Liver (tissue), 8 donors: ENCODE measurements at regions not wholly inside any gene's neighbourhood (a gene's known extent, or its start where the extent isn't known, plus 50 kb on each side); places are given as distances from the start of the nearest gene placed in this dataset.

Experiments
- DNase-seq: peaks from one replicate; pipeline ENCODE4 v3.0.0-alpha.2; 2017; ENCODE audit warnings: low spot score
- H3K27ac ChIP-seq, 2 donors: one replicate each; pipeline ENCODE4 v1.7.0; 2013; ENCODE audit warnings: inconsistent platforms in 2 of 2, low read length in 2 of 2, control low read depth in 1 of 2, low read depth in 1 of 2, mild to moderate bottlenecking in 1 of 2
- H3K27me3 ChIP-seq, 4 donors: one replicate each; pipeline versions ENCODE4 v1.6.1 to v1.7.0; 2013; ENCODE audit warnings: low read length in 3 of 4, inconsistent platforms in 1 of 4, mild to moderate bottlenecking in 1 of 4, moderate library complexity in 1 of 4; ENCODE audit not compliant: control insufficient read depth in 4 of 4, insufficient read depth in 4 of 4
- H3K36me3 ChIP-seq, 4 donors: one replicate each; pipeline versions ENCODE4 v1.6.1 to v1.7.0; 2013; ENCODE audit warnings: low read length in 3 of 4, mild to moderate bottlenecking in 3 of 4, low read depth in 1 of 4, moderate library complexity in 1 of 4; ENCODE audit not compliant: control insufficient read depth in 4 of 4, insufficient read depth in 3 of 4
- H3K4me1 ChIP-seq, 4 donors: one replicate each; pipeline versions ENCODE4 v1.6.1 to v1.7.0; 2013; ENCODE audit warnings: low read length in 3 of 4, mild to moderate bottlenecking in 3 of 4, moderate library complexity in 1 of 4; ENCODE audit not compliant: control insufficient read depth in 4 of 4, insufficient read depth in 4 of 4
- H3K4me3 ChIP-seq, 3 donors: one replicate each; pipeline versions ENCODE4 v1.6.1 to v1.7.0; 2013; ENCODE audit warnings: low read length in 3 of 3, control low read depth in 1 of 3, low read depth in 1 of 3, mild to moderate bottlenecking in 1 of 3
- H3K9ac ChIP-seq, 2 donors: one replicate each; pipeline ENCODE4 v1.7.0; 2013; ENCODE audit warnings: low read length in 2 of 2, mild to moderate bottlenecking in 2 of 2, moderate library complexity in 2 of 2, control low read depth in 1 of 2, low read depth in 1 of 2
- H3K9me3 ChIP-seq, 4 donors: one replicate each; pipeline versions ENCODE4 v1.6.1 to v1.7.0; 2013; ENCODE audit warnings: low read length in 3 of 4; ENCODE audit not compliant: control insufficient read depth in 4 of 4
- ATF3 ChIP-seq: IDR thresholded peaks from 2 replicates; pipeline ENCODE4 v1.6.1; 2016; ENCODE audit warnings: antibody characterized with exemption
- EGR1 ChIP-seq, 2 donors: IDR thresholded peaks; 2 replicates each; pipeline ENCODE4 v1.6.1; 2016 to 2018; ENCODE audit warnings: antibody characterized with exemption in 2 of 2, low read depth in 2 of 2
- FOXA1 ChIP-seq: IDR thresholded peaks from 2 replicates; pipeline ENCODE4 v1.6.1; 2016; ENCODE audit warnings: antibody characterized with exemption
- FOXA2 ChIP-seq: IDR thresholded peaks from 2 replicates; pipeline ENCODE4 v1.6.1; 2016; ENCODE audit warnings: antibody characterized with exemption
- GABPA ChIP-seq, 2 donors: IDR thresholded peaks in 1 of 2; conservative IDR thresholded peaks in 1 of 2; 2 replicates each; pipeline ENCODE4 v1.6.1; 2016; ENCODE audit warnings: antibody characterized with exemption in 2 of 2, mild to moderate bottlenecking in 1 of 2, moderate library complexity in 1 of 2
- HNF4A ChIP-seq, 2 donors: conservative IDR thresholded peaks; 2 replicates each; pipeline ENCODE4 v1.6.1; 2016; ENCODE audit warnings: antibody characterized with exemption in 2 of 2, mild to moderate bottlenecking in 2 of 2
- HNF4G ChIP-seq: IDR thresholded peaks from 2 replicates; pipeline ENCODE4 v1.6.1; 2016; ENCODE audit warnings: antibody characterized with exemption
- JUND ChIP-seq, 2 donors: IDR thresholded peaks; 2 replicates each; pipeline ENCODE4 v1.6.1; 2016; ENCODE audit warnings: antibody characterized with exemption in 2 of 2
- MAX ChIP-seq: IDR thresholded peaks from 2 replicates; pipeline ENCODE4 v1.6.1; 2016; ENCODE audit warnings: antibody characterized with exemption
- NR2F2 ChIP-seq: IDR thresholded peaks from 2 replicates; pipeline ENCODE4 v1.6.1; 2016; ENCODE audit warnings: antibody characterized with exemption
- RAD21 ChIP-seq, 2 donors: IDR thresholded peaks; 2 replicates each; pipeline ENCODE4 v1.6.1; 2016; ENCODE audit warnings: antibody characterized with exemption in 2 of 2, mild to moderate bottlenecking in 2 of 2
- RXRA ChIP-seq, 2 donors: IDR thresholded peaks; 2 replicates each; pipeline ENCODE4 v1.6.1; 2017 to 2018; ENCODE audit warnings: antibody characterized with exemption in 2 of 2, mild to moderate bottlenecking in 1 of 2
- SP1 ChIP-seq: IDR thresholded peaks from 2 replicates; pipeline ENCODE4 v1.6.1; 2018; ENCODE audit warnings: antibody characterized with exemption, mild to moderate bottlenecking
- TAF1 ChIP-seq: conservative IDR thresholded peaks from 2 replicates; pipeline ENCODE4 v1.6.1; 2016; ENCODE audit warnings: antibody characterized with exemption, mild to moderate bottlenecking
- YY1 ChIP-seq: IDR thresholded peaks from 2 replicates; pipeline ENCODE4 v1.6.1; 2016; ENCODE audit warnings: antibody characterized with exemption, mild to moderate bottlenecking
- ZBTB33 ChIP-seq: IDR thresholded peaks from 2 replicates; pipeline ENCODE4 v1.6.1; 2016; ENCODE audit warnings: antibody characterized with exemption
- WGBS: extraction: QIAGEN DNeasy Blood & Tissue Kit; methylation state at CpG from one replicate; pipeline ENCODE4 v1.1.7; 2013; 5-methylcytosine and 5-hydroxymethylcytosine counted together
- TF ChIP-seq, protein P1 (sequence below): IDR thresholded peaks from 2 replicates; pipeline ENCODE4 v1.6.1; 2016; ENCODE audit warnings: antibody characterized with exemption, mild to moderate bottlenecking
- TF ChIP-seq, protein P2 (sequence below): fragments of 150-350 bp; IDR thresholded peaks from 2 replicates; pipeline ENCODE4 v1.5.1; 2017; ENCODE audit warnings: improper control_type of control experiment, low read depth, low read length; ENCODE audit not compliant: missing input control
- donor health status: healthy.
- donor health status: healthy.
- donor health status: healthy.
- donor health status: healthy.
- donor health status: healthy.

DNA sequence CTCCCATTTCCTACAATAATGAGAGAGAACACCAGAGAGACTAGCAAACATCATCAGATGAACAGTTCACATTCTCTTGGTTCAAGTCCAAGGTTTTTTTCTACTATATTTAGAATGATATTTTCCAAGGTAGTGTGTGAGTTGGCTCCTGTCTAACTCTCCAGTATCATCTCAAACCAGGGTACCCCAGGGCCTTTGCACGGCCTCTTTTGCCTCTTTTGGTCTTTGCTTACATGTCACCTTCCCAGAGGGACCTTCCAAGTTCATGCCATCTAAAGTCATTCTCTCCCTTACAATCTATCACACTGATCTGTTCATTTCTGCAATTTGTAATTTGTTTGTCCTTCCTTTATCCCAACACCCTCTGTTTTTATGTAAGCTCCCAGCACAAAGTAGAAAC, 264.5 kb downstream of the VRK1 start:
- Histone ChIP-seq H3K4me3 (no peak overlapping the region), H3K27ac (no peak overlapping the region), H3K4me1 (no peaks in the 10 kb centered on the region), H3K9me3 (no peaks in the 10 kb centered on the region), H3K27me3 (peaks cover 0 to 3% (median 0%) of the 10 kb centered on the region in 4 donors), H3K36me3 (no peaks in the 10 kb centered on the region), H3K9ac (no peak overlapping the region)
- TF ChIP-seq RXRA (IDR thresholded peaks at IDR 0.05) (no peak), NR2F2 (no peak), ZBTB33 (no peak)
- TF ChIP-seq, protein P1, sequence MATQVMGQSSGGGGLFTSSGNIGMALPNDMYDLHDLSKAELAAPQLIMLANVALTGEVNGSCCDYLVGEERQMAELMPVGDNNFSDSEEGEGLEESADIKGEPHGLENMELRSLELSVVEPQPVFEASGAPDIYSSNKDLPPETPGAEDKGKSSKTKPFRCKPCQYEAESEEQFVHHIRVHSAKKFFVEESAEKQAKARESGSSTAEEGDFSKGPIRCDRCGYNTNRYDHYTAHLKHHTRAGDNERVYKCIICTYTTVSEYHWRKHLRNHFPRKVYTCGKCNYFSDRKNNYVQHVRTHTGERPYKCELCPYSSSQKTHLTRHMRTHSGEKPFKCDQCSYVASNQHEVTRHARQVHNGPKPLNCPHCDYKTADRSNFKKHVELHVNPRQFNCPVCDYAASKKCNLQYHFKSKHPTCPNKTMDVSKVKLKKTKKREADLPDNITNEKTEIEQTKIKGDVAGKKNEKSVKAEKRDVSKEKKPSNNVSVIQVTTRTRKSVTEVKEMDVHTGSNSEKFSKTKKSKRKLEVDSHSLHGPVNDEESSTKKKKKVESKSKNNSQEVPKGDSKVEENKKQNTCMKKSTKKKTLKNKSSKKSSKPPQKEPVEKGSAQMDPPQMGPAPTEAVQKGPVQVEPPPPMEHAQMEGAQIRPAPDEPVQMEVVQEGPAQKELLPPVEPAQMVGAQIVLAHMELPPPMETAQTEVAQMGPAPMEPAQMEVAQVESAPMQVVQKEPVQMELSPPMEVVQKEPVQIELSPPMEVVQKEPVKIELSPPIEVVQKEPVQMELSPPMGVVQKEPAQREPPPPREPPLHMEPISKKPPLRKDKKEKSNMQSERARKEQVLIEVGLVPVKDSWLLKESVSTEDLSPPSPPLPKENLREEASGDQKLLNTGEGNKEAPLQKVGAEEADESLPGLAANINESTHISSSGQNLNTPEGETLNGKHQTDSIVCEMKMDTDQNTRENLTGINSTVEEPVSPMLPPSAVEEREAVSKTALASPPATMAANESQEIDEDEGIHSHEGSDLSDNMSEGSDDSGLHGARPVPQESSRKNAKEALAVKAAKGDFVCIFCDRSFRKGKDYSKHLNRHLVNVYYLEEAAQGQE, result no peak
- WGBS, result 71% methylated on average over 1 of the region's 1 CpG
- no peak for DNase-seq

DNA sequence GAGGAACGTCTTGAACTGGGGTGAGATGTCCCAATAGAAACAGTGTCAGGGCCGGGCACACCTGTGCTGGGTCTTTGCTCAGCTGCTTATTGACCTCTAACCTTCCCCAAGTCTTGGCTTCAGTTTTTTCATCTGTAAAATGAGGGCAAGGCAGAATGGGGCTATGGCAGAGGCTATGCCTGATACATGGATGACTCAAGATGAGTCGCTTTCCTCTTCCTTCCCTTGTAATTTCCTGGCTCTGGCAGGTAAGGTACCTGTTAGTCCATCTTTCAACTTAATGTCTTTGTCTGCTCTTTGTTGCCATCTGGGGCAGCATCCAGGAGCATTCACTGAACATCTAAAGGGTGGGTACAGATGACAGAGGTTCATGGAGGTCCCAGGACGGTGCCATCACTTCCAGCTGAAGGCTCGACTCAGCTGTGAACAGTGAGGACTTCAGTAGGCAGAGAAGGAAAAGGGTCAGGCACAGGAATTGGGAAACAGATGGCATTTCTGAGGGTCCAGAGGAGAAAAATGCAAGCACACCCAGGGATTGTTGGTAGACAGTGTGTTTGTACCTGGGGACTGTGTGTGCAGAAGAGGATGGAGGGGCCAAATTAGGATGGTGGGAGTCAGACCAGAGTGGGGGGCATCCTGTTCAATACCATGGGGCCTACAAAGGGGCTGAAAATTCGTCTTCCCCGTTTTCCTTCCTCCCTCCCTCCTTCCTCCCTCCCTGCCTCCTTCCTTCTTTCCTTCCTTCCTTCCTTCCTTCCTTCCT, 268.3 kb downstream of the VRK1 start:
- H3K4me3 ChIP-seq, result no peak overlapping the region
- H3K36me3 ChIP-seq, result no peaks in the 10 kb centered on the region
- TF ChIP-seq, protein P2, sequence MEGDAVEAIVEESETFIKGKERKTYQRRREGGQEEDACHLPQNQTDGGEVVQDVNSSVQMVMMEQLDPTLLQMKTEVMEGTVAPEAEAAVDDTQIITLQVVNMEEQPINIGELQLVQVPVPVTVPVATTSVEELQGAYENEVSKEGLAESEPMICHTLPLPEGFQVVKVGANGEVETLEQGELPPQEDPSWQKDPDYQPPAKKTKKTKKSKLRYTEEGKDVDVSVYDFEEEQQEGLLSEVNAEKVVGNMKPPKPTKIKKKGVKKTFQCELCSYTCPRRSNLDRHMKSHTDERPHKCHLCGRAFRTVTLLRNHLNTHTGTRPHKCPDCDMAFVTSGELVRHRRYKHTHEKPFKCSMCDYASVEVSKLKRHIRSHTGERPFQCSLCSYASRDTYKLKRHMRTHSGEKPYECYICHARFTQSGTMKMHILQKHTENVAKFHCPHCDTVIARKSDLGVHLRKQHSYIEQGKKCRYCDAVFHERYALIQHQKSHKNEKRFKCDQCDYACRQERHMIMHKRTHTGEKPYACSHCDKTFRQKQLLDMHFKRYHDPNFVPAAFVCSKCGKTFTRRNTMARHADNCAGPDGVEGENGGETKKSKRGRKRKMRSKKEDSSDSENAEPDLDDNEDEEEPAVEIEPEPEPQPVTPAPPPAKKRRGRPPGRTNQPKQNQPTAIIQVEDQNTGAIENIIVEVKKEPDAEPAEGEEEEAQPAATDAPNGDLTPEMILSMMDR, result no peak
- no peak for TF ChIP-seq NR2F2
- no peak for TF ChIP-seq YY1
- no peak for TF ChIP-seq FOXA1
- no peak for TF ChIP-seq HNF4A (conservative IDR thresholded peaks at IDR 0.05)
- TF ChIP-seq GABPA (IDR thresholded peaks at IDR 0.05 in 1 of 2, conservative IDR thresholded peaks at IDR 0.05 in 1 of 2), result no peak
- TF ChIP-seq HNF4G, result no peak
- no peak for TF ChIP-seq ZBTB33
- no peak for TF ChIP-seq RXRA (IDR thresholded peaks at IDR 0.05)
- TF ChIP-seq FOXA2, result no peak
- no peak for TF ChIP-seq RAD21 (IDR thresholded peaks at IDR 0.05)
- TF ChIP-seq TAF1, result no peak
- no peak for TF ChIP-seq ATF3
- no peak for TF ChIP-seq MAX
- TF ChIP-seq, protein P1, result no peak
- TF ChIP-seq EGR1 (IDR thresholded peaks at IDR 0.05; ENCODE audit: low read depth in 2 of 2), result no peak
- no peak for TF ChIP-seq JUND (IDR thresholded peaks at IDR 0.05)
- no peak for TF ChIP-seq SP1
- H3K27ac ChIP-seq, result no peak overlapping the region
- no peak for DNase-seq
- H3K4me1 ChIP-seq, result no peaks in the 10 kb centered on the region
- no peak overlapping the region for H3K9ac ChIP-seq
- WGBS, result 61% methylated on average over 7 of the region's 7 CpGs
- peaks cover 0 to 5% (median 0%) of the 10 kb centered on the region in 4 donors for H3K27me3 ChIP-seq
- no peaks in the 10 kb centered on the region for H3K9me3 ChIP-seq
